ENCODE measurements at regions not wholly inside any gene's neighbourhood (a gene's known extent, or its start where the extent isn't known, plus 50 kb on each side); places are given as distances from the start of the nearest gene placed in this dataset.

DNA sequence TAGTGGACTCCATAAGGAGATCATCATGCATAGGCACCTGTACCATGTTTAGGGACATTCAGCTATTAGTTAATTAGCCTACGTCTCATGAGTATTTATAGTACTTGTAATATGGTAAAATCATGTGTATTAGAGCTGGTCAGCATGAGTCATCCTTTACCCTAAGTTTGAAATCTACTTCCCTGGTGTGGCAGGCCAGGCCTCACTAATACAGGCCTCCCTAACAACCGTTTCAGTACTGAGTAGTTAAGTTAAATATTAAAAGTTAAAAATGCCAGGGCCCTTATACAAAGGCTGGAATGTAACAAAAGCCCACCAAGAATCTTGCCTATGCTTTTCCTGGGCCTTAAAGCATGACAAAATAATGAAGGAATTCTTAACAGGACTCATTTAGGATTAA, 356.3 kb upstream of the DPYD start:
- DNase-seq, result no peak

DNA sequence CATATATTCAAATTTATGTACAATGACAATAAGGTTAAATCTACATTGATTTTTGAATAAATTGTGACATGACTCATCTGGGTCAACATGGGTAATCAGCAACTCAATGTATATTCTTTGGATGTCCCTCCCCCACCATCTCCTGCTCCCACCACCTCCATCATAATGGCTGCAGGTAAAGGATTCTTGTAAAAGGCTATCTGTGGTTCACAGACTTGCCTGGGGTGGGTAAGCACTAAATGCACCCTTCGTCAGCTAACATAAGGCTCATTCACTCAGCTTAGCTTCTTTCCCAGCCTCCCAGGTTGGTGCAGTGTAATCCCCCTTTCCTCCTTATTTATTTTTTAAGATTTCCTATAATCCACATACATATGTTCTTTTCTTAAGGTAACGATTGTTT, 355.7 kb upstream of the DPYD start:
- DNase-seq, result no peak

GRCh38 chr1:98268316-98268715, 347.5 kb upstream of the DPYD start:
- DNase-seq, result no peak

GRCh38 chr1:98267423-98267822, 346.6 kb upstream of the DPYD start:
- no peak for DNase-seq

DNA sequence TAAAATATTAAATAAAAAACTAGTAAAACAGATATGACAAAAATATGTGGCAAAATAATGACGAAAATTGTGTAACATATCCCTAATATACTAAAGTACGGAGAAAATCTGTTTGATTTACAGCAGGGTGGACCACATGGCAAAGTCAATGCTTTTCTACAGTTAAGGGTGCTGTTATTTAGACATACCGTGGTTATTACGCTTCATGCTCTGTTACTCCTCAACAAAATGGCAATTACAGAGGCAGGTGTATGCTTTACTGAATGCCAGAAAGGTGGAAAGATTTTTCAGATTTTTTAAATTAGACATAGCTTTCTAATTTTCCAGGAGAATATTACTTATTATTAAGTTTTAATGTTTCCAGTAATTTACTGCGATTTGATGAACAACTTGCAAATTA, 343.9 kb upstream of the DPYD start:
- DNase-seq, result no peak

DNA sequence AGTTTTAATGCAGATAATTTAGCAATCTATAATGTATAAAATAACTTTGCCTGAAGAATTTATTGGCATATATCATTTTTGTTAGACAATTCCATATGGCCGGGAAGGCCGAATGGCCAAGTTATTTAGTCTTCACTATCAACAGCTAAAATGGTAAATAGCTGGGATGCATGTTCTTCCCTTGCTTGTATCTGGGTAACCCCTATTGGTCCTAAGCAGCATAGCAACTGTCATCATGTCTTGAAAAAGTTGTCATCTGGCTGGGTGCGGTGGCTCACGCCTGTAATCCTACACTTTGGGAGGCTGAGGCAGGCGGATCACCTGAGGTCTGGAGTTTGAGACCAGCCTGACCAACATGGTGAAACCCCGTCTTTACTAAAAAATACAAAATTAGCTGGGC, 340.0 kb upstream of the DPYD start:
- DNase-seq, result no peak

- no peak for DNase-seq
These were observed 339.6 kb upstream of the DPYD start for GRCh38 chr1:98260412-98260811.

- DNase-seq, result no peak
These were observed 335.9 kb upstream of the DPYD start for GRCh38 chr1:98256700-98257099.

GRCh38 chr1:98253145-98253544, 332.3 kb upstream of the DPYD start:
- DNase-seq, result no peak

- no peak for DNase-seq
These were observed 330.7 kb upstream of the DPYD start for GRCh38 chr1:98251497-98251896.

DNA sequence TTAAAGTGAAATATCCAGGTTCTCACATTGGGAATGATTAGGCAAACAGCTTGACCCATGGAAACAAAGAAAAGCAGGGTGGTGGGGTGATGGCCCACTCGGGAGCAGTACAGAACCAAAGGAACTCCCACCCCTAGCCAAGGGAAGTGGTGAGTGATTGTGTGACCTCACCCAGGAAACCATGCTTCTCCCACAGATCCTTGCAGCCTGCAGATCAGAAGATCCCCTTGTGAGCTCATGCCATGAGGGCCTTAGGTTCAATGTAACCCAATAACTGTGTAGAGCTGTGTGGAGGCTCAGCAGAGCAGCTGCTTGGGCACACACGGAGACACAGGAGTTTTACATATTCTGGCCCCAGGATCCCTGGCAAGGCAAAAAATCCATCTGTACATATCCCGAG, 311.8 kb upstream of the DPYD start:
- DNase-seq, result no peak

GRCh38 chr1:98222706-98223105, 301.9 kb upstream of the DPYD start:
- DNase-seq, result no peak

- no peak for DNase-seq
These were observed 301.1 kb upstream of the DPYD start for GRCh38 chr1:98221923-98222322.

- no peak for DNase-seq
These were observed 296.8 kb upstream of the DPYD start for GRCh38 chr1:98217601-98218000.

GRCh38 chr1:98216304-98216703, 295.5 kb upstream of the DPYD start:
- no peak for DNase-seq

DNA sequence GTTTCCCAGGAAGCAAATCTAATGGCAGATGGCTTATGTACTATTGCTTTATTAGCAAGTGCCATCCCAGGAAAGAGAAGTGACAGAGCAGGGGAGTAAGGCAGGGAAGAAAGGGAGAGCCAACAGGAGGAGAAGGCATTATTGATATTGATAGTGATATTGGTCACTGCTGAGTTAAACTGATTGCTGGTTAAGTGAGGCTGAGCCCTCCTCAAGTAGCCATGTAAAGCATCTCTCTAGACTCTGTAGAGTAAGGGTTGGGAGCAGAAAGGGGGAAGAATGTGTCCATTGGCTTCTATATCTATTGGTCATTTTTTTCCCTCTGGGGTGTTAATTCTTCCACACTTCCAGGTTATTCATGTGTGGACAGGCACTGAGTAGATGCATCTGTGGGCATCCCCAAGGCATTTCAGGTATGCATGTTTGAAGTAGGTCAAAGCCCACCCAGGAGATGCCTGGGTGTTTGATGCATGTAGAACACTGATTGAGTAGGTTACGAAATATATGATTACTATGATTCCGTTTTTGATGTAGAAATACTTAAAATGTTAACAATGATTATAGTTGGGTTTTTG, 290.5 kb upstream of the DPYD start:
- DNase-seq, result no peak

- no peak for DNase-seq
These were observed 289.7 kb upstream of the DPYD start for GRCh38 chr1:98210563-98210962.

- no peak for DNase-seq
These were observed 289.2 kb upstream of the DPYD start for GRCh38 chr1:98210064-98210463.

GRCh38 chr1:98205291-98206017, 284.6 kb upstream of the DPYD start:
- DNase-seq, result no peak

DNA sequence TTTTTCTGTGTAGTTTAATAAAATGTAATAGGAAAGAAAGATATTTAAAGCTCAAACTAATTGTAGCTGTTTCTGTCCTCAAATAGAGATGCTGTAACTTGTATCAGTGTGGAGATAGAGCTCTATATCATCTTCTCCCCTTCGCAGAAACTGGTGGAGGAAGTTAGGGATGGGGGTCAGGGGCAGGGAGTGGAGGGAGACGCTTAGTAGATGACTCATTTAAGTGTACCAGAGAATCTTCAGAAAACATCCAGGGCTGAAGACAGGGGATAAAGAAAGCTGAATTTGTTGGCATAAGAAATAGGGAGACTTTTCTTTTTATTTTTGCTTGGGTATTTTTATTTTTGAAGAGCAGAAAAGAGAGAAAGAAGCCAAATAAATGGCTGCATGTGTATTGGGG, 282.6 kb upstream of the DPYD start:
- DNase-seq, result no peak

DNA sequence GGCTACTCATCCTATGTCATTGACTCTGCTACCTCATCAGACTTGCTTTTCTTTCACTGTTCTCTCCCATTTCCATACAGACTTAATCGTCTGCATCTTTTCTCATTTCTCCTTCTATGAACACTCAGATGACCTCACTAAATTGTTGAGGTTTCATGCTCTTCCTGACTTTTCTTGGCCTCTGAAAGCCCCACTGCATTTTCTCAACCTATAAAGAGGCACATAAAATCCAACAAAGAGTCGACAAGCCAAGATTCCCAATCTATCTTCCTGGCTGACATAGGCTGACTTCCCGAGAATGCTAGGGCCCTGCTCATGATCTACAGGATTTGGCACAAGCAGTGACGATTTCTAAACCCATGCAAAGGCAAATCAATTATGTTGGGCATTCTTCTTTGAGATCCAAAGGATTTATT, 280.8 kb upstream of the DPYD start:
- no peak for DNase-seq

DNA sequence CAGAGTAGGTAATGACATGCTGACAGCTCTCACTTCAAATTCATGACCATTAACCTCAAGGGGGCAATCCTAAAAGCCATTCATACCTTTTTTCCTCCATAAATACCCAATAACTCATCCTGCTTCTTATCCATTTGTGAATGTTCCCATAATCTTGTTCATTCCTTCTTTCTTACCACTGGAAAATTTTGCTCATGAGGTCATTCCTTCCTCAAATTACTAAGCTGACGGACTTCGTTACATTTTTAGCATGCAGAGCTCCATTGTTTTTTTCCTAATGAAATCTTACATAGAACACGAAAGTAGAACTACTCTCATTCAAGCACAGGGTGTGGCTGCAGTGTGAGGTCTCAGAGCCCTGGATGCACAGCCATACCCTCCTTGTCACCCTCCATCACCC, 276.5 kb upstream of the DPYD start:
- no peak for DNase-seq

- no peak for DNase-seq
These were observed 275.2 kb upstream of the DPYD start for GRCh38 chr1:98196012-98196411.

DNA sequence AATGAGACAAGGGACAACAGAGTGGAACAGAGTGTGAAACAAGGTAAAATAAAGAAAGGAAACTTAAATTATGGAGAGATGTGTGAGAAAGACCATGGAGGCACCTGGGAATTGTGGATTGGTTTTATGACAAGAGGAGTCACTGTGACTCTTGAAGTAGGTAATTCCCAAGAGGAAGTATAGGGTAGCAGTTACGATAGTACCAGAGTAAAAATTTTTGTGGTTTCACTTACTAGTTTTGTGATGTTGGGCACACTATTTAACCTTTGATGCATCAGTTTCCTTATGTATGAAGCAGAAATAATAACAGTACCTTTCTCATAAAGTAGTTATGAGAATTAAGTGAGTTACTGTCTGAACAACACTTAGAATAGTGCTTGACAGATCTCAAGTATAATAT, 267.9 kb upstream of the DPYD start:
- DNase-seq, result no peak

DNA sequence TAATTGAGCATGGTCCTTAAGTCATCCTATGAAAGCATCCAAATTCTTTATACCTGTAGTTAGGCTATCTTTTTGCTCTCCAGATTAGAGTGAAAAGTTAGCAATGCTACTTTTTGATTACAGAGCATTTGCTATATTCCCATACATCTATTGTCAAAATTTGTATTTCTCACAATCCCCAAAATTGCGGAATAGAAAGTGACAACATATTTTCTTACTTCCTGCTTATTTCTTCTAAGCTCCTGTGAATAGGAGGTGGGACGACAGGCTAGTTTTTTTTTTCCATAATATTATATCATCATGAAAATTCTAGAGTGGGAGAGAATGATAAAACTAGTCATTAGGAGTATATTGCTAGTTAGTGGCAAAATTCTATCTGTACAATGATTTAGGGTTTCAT, 264.0 kb upstream of the DPYD start:
- no peak for DNase-seq

Measured in NCI-H2029 treated with DMSO at 0.1 percent for 48 hours (cell line).